HL-60 (cell line): ENCODE measurements at regions not wholly inside any gene's neighbourhood (a gene's known extent, or its start where the extent isn't known, plus 50 kb on each side); places are given as distances from the start of the nearest gene placed in this dataset.

Source experiments
- DNase-seq, 2 experiments: peaks; one replicate each; pipeline ENCODE4 v3.0.0-alpha.2; 2010 to 2020; ENCODE audit warnings: low read depth in 1 of 2, low spot score in 1 of 2
- H3K27ac ChIP-seq: fragments of 250-450 bp; sonication (Bioruptor Pico); replicated peaks from 2 replicates; pipeline ENCODE4 v1.5.1; 2020; ENCODE audit warnings: mild to moderate bottlenecking, moderate library complexity
- H3K27me3 ChIP-seq: fragments of 250-450 bp; sonication (Bioruptor Pico); 2 replicates; pipeline ENCODE4 v1.5.1; 2021; ENCODE audit warnings: mild to moderate bottlenecking, moderate library complexity; ENCODE audit not compliant: insufficient read depth, poor library complexity, severe bottlenecking
- H3K4me3 ChIP-seq: replicated peaks from 2 replicates; pipeline ENCODE4 v1.5.1; 2011; ENCODE audit warnings: mild to moderate bottlenecking, control low read depth, low read length; ENCODE audit not compliant: insufficient read depth
- GABPA ChIP-seq: IDR thresholded peaks from 2 replicates; pipeline ENCODE4 v1.6.1; 2012; ENCODE audit warnings: low read depth
- POLR2AphosphoS5 ChIP-seq: IDR thresholded peaks from 2 replicates; pipeline ENCODE4 v1.6.1; 2012; ENCODE audit warnings: low read depth
- SPI1 ChIP-seq: IDR thresholded peaks from 2 replicates; pipeline ENCODE4 v1.6.1; 2012; ENCODE audit warnings: low read depth, mild to moderate bottlenecking, borderline replicate concordance
- TF ChIP-seq, protein P1 (sequence below): IDR thresholded peaks from one replicate; pipeline ENCODE4 v1.5.1; 2011; ENCODE audit warnings: low read length, control low read depth, inconsistent platforms; ENCODE audit not compliant: insufficient read depth
- TF ChIP-seq, protein P2 (sequence below): IDR thresholded peaks from 2 replicates; pipeline ENCODE4 v1.6.1; 2012; ENCODE audit warnings: low read depth; ENCODE audit not compliant: insufficient replicate concordance

DNA sequence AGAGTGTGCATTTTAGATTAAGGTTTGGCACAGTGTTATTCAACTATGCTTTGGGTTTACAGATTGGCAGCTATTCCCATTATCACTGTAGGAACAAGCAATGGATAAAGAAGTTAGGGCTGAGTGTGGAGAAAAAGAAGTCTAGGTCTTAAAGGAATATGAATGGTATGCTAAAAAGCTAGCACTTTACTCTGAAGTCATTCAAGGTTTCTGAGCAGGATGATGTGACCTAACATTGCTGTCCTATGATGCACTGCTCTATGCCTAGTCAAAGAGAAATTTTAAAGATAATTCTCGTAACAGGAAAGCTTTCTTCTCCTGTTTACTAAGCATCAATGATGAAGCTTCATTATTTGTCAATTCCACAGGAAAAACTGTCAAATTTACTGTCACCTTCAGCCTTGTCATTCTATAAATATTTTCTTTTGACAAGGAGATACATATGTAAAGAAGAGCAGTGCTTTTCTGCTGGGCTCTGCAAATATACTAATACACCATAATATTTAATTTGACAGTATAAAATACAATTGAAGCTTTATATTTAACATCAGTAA, 476.1 kb upstream of the PTPRD start:
- TF ChIP-seq SPI1 (no peak), POLR2AphosphoS5 (no peak), GABPA (no peak)
- TF ChIP-seq, protein P1, sequence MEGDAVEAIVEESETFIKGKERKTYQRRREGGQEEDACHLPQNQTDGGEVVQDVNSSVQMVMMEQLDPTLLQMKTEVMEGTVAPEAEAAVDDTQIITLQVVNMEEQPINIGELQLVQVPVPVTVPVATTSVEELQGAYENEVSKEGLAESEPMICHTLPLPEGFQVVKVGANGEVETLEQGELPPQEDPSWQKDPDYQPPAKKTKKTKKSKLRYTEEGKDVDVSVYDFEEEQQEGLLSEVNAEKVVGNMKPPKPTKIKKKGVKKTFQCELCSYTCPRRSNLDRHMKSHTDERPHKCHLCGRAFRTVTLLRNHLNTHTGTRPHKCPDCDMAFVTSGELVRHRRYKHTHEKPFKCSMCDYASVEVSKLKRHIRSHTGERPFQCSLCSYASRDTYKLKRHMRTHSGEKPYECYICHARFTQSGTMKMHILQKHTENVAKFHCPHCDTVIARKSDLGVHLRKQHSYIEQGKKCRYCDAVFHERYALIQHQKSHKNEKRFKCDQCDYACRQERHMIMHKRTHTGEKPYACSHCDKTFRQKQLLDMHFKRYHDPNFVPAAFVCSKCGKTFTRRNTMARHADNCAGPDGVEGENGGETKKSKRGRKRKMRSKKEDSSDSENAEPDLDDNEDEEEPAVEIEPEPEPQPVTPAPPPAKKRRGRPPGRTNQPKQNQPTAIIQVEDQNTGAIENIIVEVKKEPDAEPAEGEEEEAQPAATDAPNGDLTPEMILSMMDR, result no peak
- TF ChIP-seq, protein P2, sequence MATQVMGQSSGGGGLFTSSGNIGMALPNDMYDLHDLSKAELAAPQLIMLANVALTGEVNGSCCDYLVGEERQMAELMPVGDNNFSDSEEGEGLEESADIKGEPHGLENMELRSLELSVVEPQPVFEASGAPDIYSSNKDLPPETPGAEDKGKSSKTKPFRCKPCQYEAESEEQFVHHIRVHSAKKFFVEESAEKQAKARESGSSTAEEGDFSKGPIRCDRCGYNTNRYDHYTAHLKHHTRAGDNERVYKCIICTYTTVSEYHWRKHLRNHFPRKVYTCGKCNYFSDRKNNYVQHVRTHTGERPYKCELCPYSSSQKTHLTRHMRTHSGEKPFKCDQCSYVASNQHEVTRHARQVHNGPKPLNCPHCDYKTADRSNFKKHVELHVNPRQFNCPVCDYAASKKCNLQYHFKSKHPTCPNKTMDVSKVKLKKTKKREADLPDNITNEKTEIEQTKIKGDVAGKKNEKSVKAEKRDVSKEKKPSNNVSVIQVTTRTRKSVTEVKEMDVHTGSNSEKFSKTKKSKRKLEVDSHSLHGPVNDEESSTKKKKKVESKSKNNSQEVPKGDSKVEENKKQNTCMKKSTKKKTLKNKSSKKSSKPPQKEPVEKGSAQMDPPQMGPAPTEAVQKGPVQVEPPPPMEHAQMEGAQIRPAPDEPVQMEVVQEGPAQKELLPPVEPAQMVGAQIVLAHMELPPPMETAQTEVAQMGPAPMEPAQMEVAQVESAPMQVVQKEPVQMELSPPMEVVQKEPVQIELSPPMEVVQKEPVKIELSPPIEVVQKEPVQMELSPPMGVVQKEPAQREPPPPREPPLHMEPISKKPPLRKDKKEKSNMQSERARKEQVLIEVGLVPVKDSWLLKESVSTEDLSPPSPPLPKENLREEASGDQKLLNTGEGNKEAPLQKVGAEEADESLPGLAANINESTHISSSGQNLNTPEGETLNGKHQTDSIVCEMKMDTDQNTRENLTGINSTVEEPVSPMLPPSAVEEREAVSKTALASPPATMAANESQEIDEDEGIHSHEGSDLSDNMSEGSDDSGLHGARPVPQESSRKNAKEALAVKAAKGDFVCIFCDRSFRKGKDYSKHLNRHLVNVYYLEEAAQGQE, result no peak

DNA sequence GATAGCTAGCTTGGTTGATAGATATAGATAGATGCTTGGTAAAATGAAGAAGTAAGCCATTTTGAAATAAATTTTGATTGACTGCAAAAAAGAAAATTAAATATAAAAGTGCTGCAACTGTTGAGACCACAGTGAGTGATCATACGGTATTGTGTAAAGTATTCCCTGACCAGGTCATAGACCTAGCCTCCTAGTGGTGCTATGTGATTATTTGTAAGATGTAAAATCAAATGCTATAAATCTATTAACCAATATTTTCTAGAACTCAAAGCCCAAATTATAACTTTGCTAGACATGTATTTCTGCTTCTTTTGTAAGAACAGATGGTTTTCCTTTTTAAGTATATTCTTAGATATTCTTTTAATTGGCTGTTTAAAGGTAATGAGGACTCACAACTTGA, 480.2 kb upstream of the PTPRD start:
- Histone ChIP-seq H3K27ac (no peak overlapping the region), H3K4me3 (no peak overlapping the region), H3K27me3 (no peaks in the 10 kb centered on the region)
- no peak for DNase-seq
- no peak for TF ChIP-seq GABPA
- TF ChIP-seq POLR2AphosphoS5, result no peak
- TF ChIP-seq, protein P1, result no peak
- TF ChIP-seq, protein P2, result no peak
- TF ChIP-seq SPI1, result no peak

More for the DNA sequence above, 476.1 kb upstream of the PTPRD start:
- Histone ChIP-seq H3K27ac (no peak overlapping the region), H3K4me3 (no peak overlapping the region), H3K27me3 (no peaks in the 10 kb centered on the region)
- DNase-seq, result no peak

DNA sequence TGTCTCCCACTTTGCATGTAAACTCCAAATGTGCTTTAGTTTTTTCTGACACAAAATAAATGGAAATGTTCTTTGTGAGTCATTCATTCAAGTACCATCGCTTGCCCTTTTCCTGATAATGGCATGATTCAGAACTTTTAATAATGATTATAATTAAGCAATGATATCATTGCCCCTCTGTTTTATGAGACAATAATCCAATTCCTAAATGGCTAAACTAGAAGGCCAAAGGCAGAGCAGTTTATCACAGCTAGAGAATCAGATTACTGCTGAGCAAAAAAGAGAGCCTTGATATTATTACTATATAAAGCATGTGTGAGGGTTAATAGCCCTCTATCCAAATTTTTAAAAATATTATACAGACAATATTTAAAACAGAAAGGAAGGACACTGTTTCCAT, 484.2 kb upstream of the PTPRD start:
- no peaks in the 10 kb centered on the region for H3K27me3 ChIP-seq
- no peak overlapping the region for H3K27ac ChIP-seq
- TF ChIP-seq GABPA (no peak), POLR2AphosphoS5 (no peak), SPI1 (no peak)
- TF ChIP-seq, protein P1, result no peak
- TF ChIP-seq, protein P2, result no peak
- no peak for DNase-seq
- no peak overlapping the region for H3K4me3 ChIP-seq
